NCI-H2107 (cell line): ENCODE measurements at regions not wholly inside any gene's neighbourhood (a gene's known extent, or its start where the extent isn't known, plus 50 kb on each side); places are given as distances from the start of the nearest gene placed in this dataset.
A peak's percentile ranks its signal among the peaks of the same experiment; 100 is the strongest.

Source experiments
- DNase-seq: peaks from one replicate; lab custom pipeline; 2025; lab: John Stamatoyannopoulos, UW

GRCh38 chr9:90100014-90100413, 495.2 kb downstream of the GADD45G start:
- DNase-seq: no peak

GRCh38 chr9:90102292-90102901, 497.6 kb downstream of the GADD45G start:
- peak; percentile 81 for DNase-seq

GRCh38 chr9:90103771-90104170, 499.0 kb downstream of the GADD45G start:
- no peak for DNase-seq

GRCh38 chr9:90105773-90106172, 501.0 kb downstream of the GADD45G start:
- DNase-seq: no peak

- peak; percentile 62 for DNase-seq
These were observed 502.4 kb downstream of the GADD45G start for GRCh38 chr9:90107040-90107725.

GRCh38 chr9:90107726-90108655, 503.2 kb downstream of the GADD45G start:
- DNase-seq: no peak

GRCh38 chr9:90112788-90113187, 508.0 kb downstream of the GADD45G start:
- DNase-seq: no peak

- no peak for DNase-seq
These were observed 510.0 kb downstream of the GADD45G start for GRCh38 chr9:90114641-90115425.

- DNase-seq: no peak
These were observed 517.0 kb downstream of the GADD45G start for GRCh38 chr9:90121762-90122161.

- DNase-seq: peak; percentile 50
These were observed 517.7 kb downstream of the DIRAS2 start for GRCh38 chr9:90124961-90125360.

- DNase-seq: no peak
These were observed 514.7 kb downstream of the DIRAS2 start for GRCh38 chr9:90127923-90128322.

- DNase-seq: no peak
These were observed 513.9 kb downstream of the DIRAS2 start for GRCh38 chr9:90128587-90129190.

- DNase-seq: no peak
These were observed 513.2 kb downstream of the DIRAS2 start for GRCh38 chr9:90129446-90129845.

- no peak for DNase-seq
These were observed 511.1 kb downstream of the DIRAS2 start for GRCh38 chr9:90131568-90131967.

- DNase-seq: no peak
These were observed 509.8 kb downstream of the DIRAS2 start for GRCh38 chr9:90132866-90133265.

- DNase-seq: no peak
These were observed 504.8 kb downstream of the DIRAS2 start for GRCh38 chr9:90137801-90138200.

- no peak for DNase-seq
These were observed 502.3 kb downstream of the DIRAS2 start for GRCh38 chr9:90140131-90140818.

GRCh38 chr9:90141723-90142122, 500.9 kb downstream of the DIRAS2 start:
- DNase-seq: no peak

GRCh38 chr9:90142580-90142979, 500.0 kb downstream of the DIRAS2 start:
- DNase-seq: peak; percentile 19

GRCh38 chr9:90147426-90147825, 495.2 kb downstream of the DIRAS2 start:
- DNase-seq: no peak

GRCh38 chr9:90156318-90156717, 486.3 kb downstream of the DIRAS2 start:
- DNase-seq: no peak
